ENCODE measurements at regions not wholly inside any gene's neighbourhood (a gene's known extent, or its start where the extent isn't known, plus 50 kb on each side); places are given as distances from the start of the nearest gene placed in this dataset.

DNA sequence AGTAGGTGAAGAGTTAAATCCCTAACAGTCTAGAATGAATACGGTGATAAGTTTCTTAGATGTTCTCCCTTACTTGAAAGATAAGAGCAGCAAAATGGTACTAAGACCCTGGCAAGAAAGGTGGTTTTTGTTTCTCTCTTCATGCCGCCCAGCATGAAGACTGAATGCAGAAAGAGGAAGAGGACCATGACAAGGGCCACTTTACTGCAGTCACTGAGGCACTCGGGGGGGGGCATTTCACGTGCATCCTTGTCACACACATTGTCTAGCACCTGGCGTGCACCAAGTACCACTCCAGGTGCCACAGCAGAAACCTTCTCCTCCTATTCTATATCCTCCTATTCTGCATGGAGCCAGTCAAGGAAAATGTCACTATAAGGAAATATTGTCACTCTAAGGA, 222.0 kb downstream of the TOMM20 start:
- no peaks in the 10 kb centered on the region for H3K9me3 ChIP-seq (ENCODE audit: control insufficient read depth, low read depth, low read length)
- no peak overlapping the region for H2AFZ ChIP-seq (ENCODE audit: control insufficient read depth, low read length)
- dilution Hi-C loops (cut with MboI; ENCODE audit: extremely low pct_ligation_motif_present, low sequenced_read_pairs): no loop called here
- DNase-seq (ENCODE audit: low read depth, low spot score) (no peak), FAIRE-seq (no peak)
- H3K27me3 ChIP-seq (ENCODE audit: control insufficient read depth, extremely low read depth, insufficient read depth, low read length): no peaks in the 10 kb centered on the region
- H3K79me2 ChIP-seq (ENCODE audit: control insufficient read depth, insufficient read depth, low read length): no peaks in the 10 kb centered on the region
- TF ChIP-seq, protein P1, sequence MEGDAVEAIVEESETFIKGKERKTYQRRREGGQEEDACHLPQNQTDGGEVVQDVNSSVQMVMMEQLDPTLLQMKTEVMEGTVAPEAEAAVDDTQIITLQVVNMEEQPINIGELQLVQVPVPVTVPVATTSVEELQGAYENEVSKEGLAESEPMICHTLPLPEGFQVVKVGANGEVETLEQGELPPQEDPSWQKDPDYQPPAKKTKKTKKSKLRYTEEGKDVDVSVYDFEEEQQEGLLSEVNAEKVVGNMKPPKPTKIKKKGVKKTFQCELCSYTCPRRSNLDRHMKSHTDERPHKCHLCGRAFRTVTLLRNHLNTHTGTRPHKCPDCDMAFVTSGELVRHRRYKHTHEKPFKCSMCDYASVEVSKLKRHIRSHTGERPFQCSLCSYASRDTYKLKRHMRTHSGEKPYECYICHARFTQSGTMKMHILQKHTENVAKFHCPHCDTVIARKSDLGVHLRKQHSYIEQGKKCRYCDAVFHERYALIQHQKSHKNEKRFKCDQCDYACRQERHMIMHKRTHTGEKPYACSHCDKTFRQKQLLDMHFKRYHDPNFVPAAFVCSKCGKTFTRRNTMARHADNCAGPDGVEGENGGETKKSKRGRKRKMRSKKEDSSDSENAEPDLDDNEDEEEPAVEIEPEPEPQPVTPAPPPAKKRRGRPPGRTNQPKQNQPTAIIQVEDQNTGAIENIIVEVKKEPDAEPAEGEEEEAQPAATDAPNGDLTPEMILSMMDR (optimal IDR thresholded peaks at IDR 0.05 in 1 of 3, IDR thresholded peaks at IDR 0.05 in 1 of 3, conservative IDR thresholded peaks at IDR 0.05 in 1 of 3; ENCODE audit: extremely low read depth in 1 of 3, insufficient read depth in 2 of 3, low read length in 3 of 3): no peak
- TF ChIP-seq EZH2 (IDR thresholded peaks at IDR 0.05; ENCODE audit: low read length): no peak
- no peak overlapping the region for H3K4me3 ChIP-seq (ENCODE audit: control insufficient read depth in 2 of 3, extremely low read depth in 1 of 3, insufficient read depth in 2 of 3, low read depth in 1 of 3, low read length in 3 of 3)
- no peaks in the 10 kb centered on the region for H3K36me3 ChIP-seq (ENCODE audit: control insufficient read depth in 2 of 2, extremely low read depth in 1 of 2, insufficient read depth in 2 of 2, low read length in 2 of 2)
- no peaks in the 10 kb centered on the region for H3K9me1 ChIP-seq (ENCODE audit: control insufficient read depth, extremely low read depth, insufficient read depth, low read length)
- H3K4me1 ChIP-seq (ENCODE audit: control insufficient read depth, extremely low read depth, insufficient read depth, low read length): no peaks in the 10 kb centered on the region
- H3K27ac ChIP-seq (ENCODE audit: control insufficient read depth, insufficient read depth, low read length): no peak overlapping the region
- H3K4me2 ChIP-seq (ENCODE audit: control insufficient read depth, extremely low read depth, insufficient read depth, low read depth, low read length): no peak overlapping the region
- H3K9ac ChIP-seq (ENCODE audit: control insufficient read depth, extremely low read depth, insufficient read depth, low read length): no peak overlapping the region
- no peaks in the 10 kb centered on the region for H4K20me1 ChIP-seq (ENCODE audit: control insufficient read depth, extremely low read depth, insufficient read depth, low read length)

- H4K20me1 ChIP-seq (ENCODE audit: control insufficient read depth, extremely low read depth, insufficient read depth, low read length): no peaks in the 10 kb centered on the region
- FAIRE-seq: no peak
- no peak overlapping the region for H3K4me2 ChIP-seq (ENCODE audit: control insufficient read depth, extremely low read depth, insufficient read depth, low read depth, low read length)
- TF ChIP-seq, protein P1 (optimal IDR thresholded peaks at IDR 0.05 in 1 of 3, IDR thresholded peaks at IDR 0.05 in 1 of 3, conservative IDR thresholded peaks at IDR 0.05 in 1 of 3; ENCODE audit: extremely low read depth in 1 of 3, insufficient read depth in 2 of 3, low read length in 3 of 3): no peak
- TF ChIP-seq EZH2 (IDR thresholded peaks at IDR 0.05; ENCODE audit: low read length): no peak
- H3K4me3 ChIP-seq (ENCODE audit: control insufficient read depth in 2 of 3, extremely low read depth in 1 of 3, insufficient read depth in 2 of 3, low read depth in 1 of 3, low read length in 3 of 3): no peak overlapping the region
- H3K27me3 ChIP-seq (ENCODE audit: control insufficient read depth, extremely low read depth, insufficient read depth, low read length): no peaks in the 10 kb centered on the region
- no peaks in the 10 kb centered on the region for H3K36me3 ChIP-seq (ENCODE audit: control insufficient read depth in 2 of 2, extremely low read depth in 1 of 2, insufficient read depth in 2 of 2, low read length in 2 of 2)
- H3K9me1 ChIP-seq (ENCODE audit: control insufficient read depth, extremely low read depth, insufficient read depth, low read length): no peaks in the 10 kb centered on the region
- no peaks in the 10 kb centered on the region for H3K79me2 ChIP-seq (ENCODE audit: control insufficient read depth, insufficient read depth, low read length)
- no peak for DNase-seq (ENCODE audit: low read depth, low spot score)
- H2AFZ ChIP-seq (ENCODE audit: control insufficient read depth, low read length): no peak overlapping the region
- no peak overlapping the region for H3K9ac ChIP-seq (ENCODE audit: control insufficient read depth, extremely low read depth, insufficient read depth, low read length)
- no peaks in the 10 kb centered on the region for H3K4me1 ChIP-seq (ENCODE audit: control insufficient read depth, extremely low read depth, insufficient read depth, low read length)
- H3K27ac ChIP-seq (ENCODE audit: control insufficient read depth, insufficient read depth, low read length): no peak overlapping the region
- no peaks in the 10 kb centered on the region for H3K9me3 ChIP-seq (ENCODE audit: control insufficient read depth, low read depth, low read length)
- dilution Hi-C loops (cut with MboI; ENCODE audit: extremely low pct_ligation_motif_present, low sequenced_read_pairs): no loop called here
Measured at GRCh38 chr1:234902774-234903547, 225.7 kb downstream of the TOMM20 start.
